Naive thymus-derived CD8-positive, alpha-beta T cell (primary cell): ENCODE measurements at regions not wholly inside any gene's neighbourhood (a gene's known extent, or its start where the extent isn't known, plus 50 kb on each side); places are given as distances from the start of the nearest gene placed in this dataset.

Experiments used
- ATAC-seq, 2 donors: fragments of 150-1000 bp; cut with Tn5 transposase in 1 of 2; sonication (Bioruptor Pico), chemical (Tn5 transposase) in 1 of 2; 1 replicate in 1 of 2; 2 replicates in 1 of 2; pipeline ENCODE4 v1.10.0; 2021; ENCODE audit warnings: mild to moderate bottlenecking in 2 of 2, moderate library complexity in 2 of 2
- POLR2A ChIA-PET: fragments of 350-600 bp; sonication (Branson Sonifier 250); formaldehyde crosslinking; loops from one replicate; lab custom pipeline; 2021; ENCODE audit warnings: antibody characterized with exemption; lab: Charles Lee
- DNase-seq, 10 donors: peaks; one replicate each; pipeline versions ENCODE4 v3.0.0 to v3.0.0-alpha.2; 2020 to 2022
- H3K27ac Mint-ChIP-seq, 10 donors: one replicate each; pipeline ENCODE4 v1.8.0; 2020 to 2022; ENCODE audit warnings: mild to moderate bottlenecking in 10 of 10, mixed read lengths in 10 of 10, moderate library complexity in 4 of 10, inconsistent platforms in 1 of 10
- H3K27me3 Mint-ChIP-seq, 5 donors: one replicate each; pipeline ENCODE4 v1.8.0; 2021 to 2022; ENCODE audit warnings: mixed read lengths in 5 of 5
- H3K36me3 Mint-ChIP-seq, 3 donors: one replicate each; pipeline ENCODE4 v1.8.0; 2020 to 2022; ENCODE audit warnings: mixed read lengths in 3 of 3, mild to moderate bottlenecking in 2 of 3, inconsistent platforms in 1 of 3
- H3K4me1 Mint-ChIP-seq, 4 donors: one replicate each; pipeline ENCODE4 v1.8.0; 2021 to 2022; ENCODE audit warnings: mixed read lengths in 4 of 4
- H3K4me3 Mint-ChIP-seq, 10 donors: one replicate each; pipeline ENCODE4 v1.8.0; 2020 to 2022; ENCODE audit warnings: mild to moderate bottlenecking in 10 of 10, mixed read lengths in 10 of 10, moderate library complexity in 6 of 10, inconsistent platforms in 1 of 10
- H3K9me3 Mint-ChIP-seq, 9 donors: one replicate each; pipeline ENCODE4 v1.8.0; 2020 to 2022; ENCODE audit warnings: mixed read lengths in 9 of 9, mild to moderate bottlenecking in 3 of 9, inconsistent platforms in 1 of 9, moderate library complexity in 1 of 9

- Mint-ChIP-seq H3K9me3 (no peaks in the 10 kb centered on the region), H3K4me1 (peaks cover 0 to 21% (median 0%) of the 10 kb centered on the region in 4 donors), H3K4me3 (no peak overlapping the region), H3K36me3 (no peaks in the 10 kb centered on the region), H3K27ac (no peak overlapping the region), H3K27me3 (peaks cover 0 to 3% (median 0%) of the 10 kb centered on the region in 5 donors)
- no peak for ATAC-seq
- no peak for DNase-seq
- POLR2A ChIA-PET, result no interaction called here
Measured at GRCh38 chr6:104639668-104640067, 220.1 kb downstream of the HACE1 start.

GRCh38 chr6:104638841-104639290, 220.9 kb downstream of the HACE1 start:
- H3K27ac Mint-ChIP-seq, result no peak overlapping the region
- POLR2A ChIA-PET, result no interaction called here
- peaks cover 0 to 1% (median 0%) of the 10 kb centered on the region in 5 donors for H3K27me3 Mint-ChIP-seq
- ATAC-seq (no peak), DNase-seq (no peak)
- no peaks in the 10 kb centered on the region for H3K9me3 Mint-ChIP-seq
- peaks cover 0 to 21% (median 0%) of the 10 kb centered on the region in 4 donors for H3K4me1 Mint-ChIP-seq
- H3K36me3 Mint-ChIP-seq, result no peaks in the 10 kb centered on the region
- no peak overlapping the region for H3K4me3 Mint-ChIP-seq

GRCh38 chr6:104633125-104633524, 226.6 kb downstream of the HACE1 start:
- H3K4me1 Mint-ChIP-seq, result no peaks in the 10 kb centered on the region
- no peak for ATAC-seq
- peaks cover 0 to 17% (median 4%) of the 10 kb centered on the region in 5 donors for H3K27me3 Mint-ChIP-seq
- DNase-seq, result no peak
- POLR2A ChIA-PET, result no interaction called here
- H3K27ac Mint-ChIP-seq, result no peak overlapping the region
- no peaks in the 10 kb centered on the region for H3K9me3 Mint-ChIP-seq
- no peak overlapping the region for H3K4me3 Mint-ChIP-seq
- no peaks in the 10 kb centered on the region for H3K36me3 Mint-ChIP-seq

GRCh38 chr6:104632588-104632987, 227.1 kb downstream of the HACE1 start:
- POLR2A ChIA-PET, result no interaction called here
- no peak for DNase-seq
- peaks cover 0 to 17% (median 4%) of the 10 kb centered on the region in 5 donors for H3K27me3 Mint-ChIP-seq

GRCh38 chr6:104630955-104631354, 228.8 kb downstream of the HACE1 start:
- DNase-seq, result no peak
- H3K36me3 Mint-ChIP-seq, result no peaks in the 10 kb centered on the region
- no peaks in the 10 kb centered on the region for H3K4me1 Mint-ChIP-seq
- H3K9me3 Mint-ChIP-seq, result no peaks in the 10 kb centered on the region
- no peak overlapping the region for H3K4me3 Mint-ChIP-seq
- no peak for ATAC-seq
- H3K27me3 Mint-ChIP-seq, result peaks cover 5 to 17% (median 7%) of the 10 kb centered on the region in 5 donors
- POLR2A ChIA-PET, result no interaction called here
- no peak overlapping the region for H3K27ac Mint-ChIP-seq

More at GRCh38 chr6:104632588-104632987, 227.1 kb downstream of the HACE1 start:
- ATAC-seq, result no peak
- no peak overlapping the region for H3K4me3 Mint-ChIP-seq
- no peak overlapping the region for H3K27ac Mint-ChIP-seq
- H3K9me3 Mint-ChIP-seq, result no peaks in the 10 kb centered on the region
- H3K4me1 Mint-ChIP-seq, result no peaks in the 10 kb centered on the region
- no peaks in the 10 kb centered on the region for H3K36me3 Mint-ChIP-seq

GRCh38 chr6:104630522-104630921, 229.2 kb downstream of the HACE1 start:
- no peaks in the 10 kb centered on the region for H3K36me3 Mint-ChIP-seq
- POLR2A ChIA-PET, result no interaction called here
- H3K4me3 Mint-ChIP-seq, result no peak overlapping the region
- ATAC-seq (no peak), DNase-seq (no peak)
- H3K9me3 Mint-ChIP-seq, result no peaks in the 10 kb centered on the region
- H3K27ac Mint-ChIP-seq, result no peak overlapping the region
- no peaks in the 10 kb centered on the region for H3K4me1 Mint-ChIP-seq
- peaks cover 5 to 17% (median 7%) of the 10 kb centered on the region in 5 donors for H3K27me3 Mint-ChIP-seq

GRCh38 chr6:104629826-104630225, 229.9 kb downstream of the HACE1 start:
- POLR2A ChIA-PET, result no interaction called here
- Mint-ChIP-seq H3K4me1 (no peaks in the 10 kb centered on the region), H3K9me3 (no peaks in the 10 kb centered on the region), H3K27ac (no peak overlapping the region), H3K4me3 (no peak overlapping the region), H3K27me3 (peaks cover 5 to 17% (median 8%) of the 10 kb centered on the region in 5 donors), H3K36me3 (no peaks in the 10 kb centered on the region)
- DNase-seq (no peak), ATAC-seq (no peak)

GRCh38 chr6:104625536-104625935, 234.2 kb downstream of the HACE1 start:
- peaks cover 5 to 15% (median 10%) of the 10 kb centered on the region in 5 donors for H3K27me3 Mint-ChIP-seq
- no peaks in the 10 kb centered on the region for H3K36me3 Mint-ChIP-seq
- peaks cover 3 to 9% (median 5%) of the 10 kb centered on the region in 4 donors for H3K4me1 Mint-ChIP-seq
- ATAC-seq (no peak), DNase-seq (no peak)
- H3K9me3 Mint-ChIP-seq, result no peaks in the 10 kb centered on the region
- no peak overlapping the region for H3K27ac Mint-ChIP-seq
- no peak overlapping the region for H3K4me3 Mint-ChIP-seq
- POLR2A ChIA-PET, result no interaction called here

GRCh38 chr6:104623052-104623690, 236.5 kb downstream of the HACE1 start:
- POLR2A ChIA-PET, result no interaction called here
- DNase-seq (peak in 1 of 10 donors; percentile 1), ATAC-seq (no peak)
- Mint-ChIP-seq H3K27me3 (peaks cover 0 to 17% (median 5%) of the 10 kb centered on the region in 5 donors), H3K27ac (peak overlapping the region in 1 of 10 donors; percentile 37), H3K4me3 (peak overlapping the region in 7 of 10 donors; percentile 7 to 56 (median 22)), H3K36me3 (no peaks in the 10 kb centered on the region), H3K9me3 (no peaks in the 10 kb centered on the region), H3K4me1 (peaks cover 3 to 9% (median 5%) of the 10 kb centered on the region in 4 donors)

GRCh38 chr6:104621396-104621795, 238.3 kb downstream of the HACE1 start:
- Mint-ChIP-seq H3K36me3 (no peaks in the 10 kb centered on the region), H3K27me3 (peaks cover 0 to 12% (median 3%) of the 10 kb centered on the region in 5 donors), H3K4me1 (peaks cover 3 to 9% (median 5%) of the 10 kb centered on the region in 4 donors), H3K27ac (no peak overlapping the region), H3K9me3 (no peaks in the 10 kb centered on the region), H3K4me3 (no peak overlapping the region)
- POLR2A ChIA-PET, result no interaction called here
- no peak for DNase-seq
- no peak for ATAC-seq

GRCh38 chr6:104617591-104617990, 242.1 kb downstream of the HACE1 start:
- DNase-seq (no peak), ATAC-seq (no peak)
- Mint-ChIP-seq H3K9me3 (no peaks in the 10 kb centered on the region), H3K4me1 (peaks cover 0 to 2% (median 0%) of the 10 kb centered on the region in 4 donors), H3K4me3 (no peak overlapping the region), H3K27ac (peak overlapping the region in 1 of 10 donors; percentile 10), H3K36me3 (no peaks in the 10 kb centered on the region), H3K27me3 (peaks cover 0 to 7% (median 2%) of the 10 kb centered on the region in 5 donors)
- POLR2A ChIA-PET, result no interaction called here

GRCh38 chr6:104614394-104614793, 245.3 kb downstream of the HACE1 start:
- Mint-ChIP-seq H3K4me1 (no peaks in the 10 kb centered on the region), H3K4me3 (no peak overlapping the region), H3K36me3 (no peaks in the 10 kb centered on the region), H3K9me3 (no peaks in the 10 kb centered on the region), H3K27me3 (peaks cover 0 to 4% (median 0%) of the 10 kb centered on the region in 5 donors), H3K27ac (no peak overlapping the region)
- POLR2A ChIA-PET, result no interaction called here
- no peak for DNase-seq
- no peak for ATAC-seq

GRCh38 chr6:104613416-104614001, 246.2 kb downstream of the HACE1 start:
- no peaks in the 10 kb centered on the region for H3K36me3 Mint-ChIP-seq
- H3K27me3 Mint-ChIP-seq, result peaks cover 0 to 8% (median 0%) of the 10 kb centered on the region in 5 donors
- POLR2A ChIA-PET, result no interaction called here
- H3K4me1 Mint-ChIP-seq, result no peaks in the 10 kb centered on the region
- DNase-seq (no peak), ATAC-seq (no peak)
- H3K27ac Mint-ChIP-seq, result no peak overlapping the region
- no peaks in the 10 kb centered on the region for H3K9me3 Mint-ChIP-seq
- H3K4me3 Mint-ChIP-seq, result no peak overlapping the region
